ENCODE measurements at regions not wholly inside any gene's neighbourhood (a gene's known extent, or its start where the extent isn't known, plus 50 kb on each side); places are given as distances from the start of the nearest gene placed in this dataset.
"Not testable (repeated sequence)": the region's sequence is repeated elsewhere in the genome, so short reads cannot be mapped to it uniquely, and the experiment has no call there.

GRCh38 chr17:63293323-63294075 lies 152.6 kb downstream of the CYB561 start:
- DNase-seq (ENCODE audit: low read depth) = no peak

GRCh38 chr17:63294776-63295175 lies 151.3 kb downstream of the CYB561 start:
- DNase-seq (ENCODE audit: low read depth) = no peak

- DNase-seq (ENCODE audit: low read depth) = no peak
These were observed 150.8 kb downstream of the CYB561 start for GRCh38 chr17:63295288-63295687.

- no peak for DNase-seq (ENCODE audit: low read depth)
These were observed 150.1 kb downstream of the CYB561 start for GRCh38 chr17:63295839-63296590.

GRCh38 chr17:63298916-63299315 lies 147.2 kb downstream of the CYB561 start:
- not testable (repeated sequence) for DNase-seq (ENCODE audit: low read depth)

GRCh38 chr17:63304704-63305261 lies 141.3 kb downstream of the CYB561 start:
- DNase-seq (ENCODE audit: low read depth) = no peak

GRCh38 chr17:63305857-63306256 lies 140.2 kb downstream of the CYB561 start:
- no peak for DNase-seq (ENCODE audit: low read depth)

- DNase-seq (ENCODE audit: low read depth) = no peak
These were observed 139.3 kb downstream of the CYB561 start for GRCh38 chr17:63306855-63307254.

GRCh38 chr17:63308272-63308671 lies 137.8 kb downstream of the CYB561 start:
- no peak for DNase-seq (ENCODE audit: low read depth)

GRCh38 chr17:63309021-63309420 lies 137.1 kb downstream of the CYB561 start:
- DNase-seq (ENCODE audit: low read depth) = no peak

- no peak for DNase-seq (ENCODE audit: low read depth)
These were observed 134.6 kb downstream of the CYB561 start for GRCh38 chr17:63311416-63311937.

- DNase-seq (ENCODE audit: low read depth) = no peak
These were observed 131.3 kb downstream of the CYB561 start for GRCh38 chr17:63314761-63315160.

GRCh38 chr17:63316100-63316499 lies 130.0 kb downstream of the CYB561 start:
- no peak for DNase-seq (ENCODE audit: low read depth)

- no peak for DNase-seq (ENCODE audit: low read depth)
These were observed 128.8 kb downstream of the CYB561 start for GRCh38 chr17:63317166-63317840.

GRCh38 chr17:63325808-63326207 lies 120.3 kb downstream of the CYB561 start:
- DNase-seq (ENCODE audit: low read depth) = no peak

GRCh38 chr17:63329876-63330275 lies 116.2 kb downstream of the CYB561 start:
- no peak for DNase-seq (ENCODE audit: low read depth)

- no peak for DNase-seq (ENCODE audit: low read depth)
These were observed 114.6 kb downstream of the CYB561 start for GRCh38 chr17:63331301-63332061.

GRCh38 chr17:63332286-63332685 lies 113.8 kb downstream of the CYB561 start:
- DNase-seq (ENCODE audit: low read depth) = no peak

GRCh38 chr17:63333869-63334268 lies 112.2 kb downstream of the CYB561 start:
- no peak for DNase-seq (ENCODE audit: low read depth)

GRCh38 chr17:63335831-63336230 lies 110.3 kb downstream of the CYB561 start:
- DNase-seq (ENCODE audit: low read depth) = no peak

GRCh38 chr17:63337579-63337978 lies 108.5 kb downstream of the CYB561 start:
- no peak for DNase-seq (ENCODE audit: low read depth)

- no peak for DNase-seq (ENCODE audit: low read depth)
These were observed 107.8 kb downstream of the CYB561 start for GRCh38 chr17:63338272-63338671.

Measured in activated T-cell treated with anti-CD3 and anti-CD28 coated beads for 48 hours (primary cell).